Renal pelvis (tissue), 1 donor: ENCODE measurements at regions not wholly inside any gene's neighbourhood (a gene's known extent, or its start where the extent isn't known, plus 50 kb on each side); places are given as distances from the start of the nearest gene placed in this dataset.
"Not testable (repeated sequence)": the region's sequence is repeated elsewhere in the genome, so short reads cannot be mapped to it uniquely, and the experiment has no call there.

Experiments used
- DNase-seq: peaks from one replicate; pipeline ENCODE4 v3.0.0-alpha.2; 2013

- no peak for DNase-seq
These were observed 87.2 kb upstream of the IVNS1ABP start for GRCh38 chr1:185404291-185404690.

GRCh38 chr1:185402930-185403329 lies 85.9 kb upstream of the IVNS1ABP start:
- no peak for DNase-seq

- no peak for DNase-seq
These were observed 84.0 kb upstream of the IVNS1ABP start for GRCh38 chr1:185401019-185401418.

GRCh38 chr1:185400052-185400451 lies 83.0 kb upstream of the IVNS1ABP start:
- no peak for DNase-seq

GRCh38 chr1:185398599-185398998 lies 81.6 kb upstream of the IVNS1ABP start:
- DNase-seq = no peak

GRCh38 chr1:185398022-185398421 lies 81.0 kb upstream of the IVNS1ABP start:
- no peak for DNase-seq

- no peak for DNase-seq
These were observed 80.1 kb upstream of the IVNS1ABP start for GRCh38 chr1:185397183-185397582.

- DNase-seq = no peak
These were observed 79.1 kb upstream of the IVNS1ABP start for GRCh38 chr1:185396126-185396525.

GRCh38 chr1:185393815-185394214 lies 76.8 kb upstream of the IVNS1ABP start:
- peak; percentile 31 for DNase-seq

- DNase-seq = no peak
These were observed 76.2 kb upstream of the IVNS1ABP start for GRCh38 chr1:185393205-185393604.

- no peak for DNase-seq
These were observed 71.8 kb upstream of the IVNS1ABP start for GRCh38 chr1:185388815-185389214.

GRCh38 chr1:185388346-185388745 lies 71.3 kb upstream of the IVNS1ABP start:
- DNase-seq = no peak

GRCh38 chr1:185385991-185386390 lies 68.9 kb upstream of the IVNS1ABP start:
- DNase-seq = no peak

- DNase-seq = not testable (repeated sequence)
These were observed 66.8 kb upstream of the IVNS1ABP start for GRCh38 chr1:185383805-185384204.

GRCh38 chr1:185377831-185378230 lies 60.8 kb upstream of the IVNS1ABP start:
- DNase-seq = no peak

GRCh38 chr1:185376840-185377635 lies 60.0 kb upstream of the IVNS1ABP start:
- no peak for DNase-seq

- no peak for DNase-seq
These were observed 59.2 kb upstream of the IVNS1ABP start for GRCh38 chr1:185376288-185376687.

- no peak for DNase-seq
These were observed 58.5 kb upstream of the IVNS1ABP start for GRCh38 chr1:185375583-185375982.

- DNase-seq = no peak
These were observed 56.9 kb upstream of the IVNS1ABP start for GRCh38 chr1:185373813-185374529.

- DNase-seq = no peak
These were observed 52.7 kb upstream of the IVNS1ABP start for GRCh38 chr1:185369786-185370185.

- DNase-seq = no peak
These were observed 52.0 kb upstream of the IVNS1ABP start for GRCh38 chr1:185368913-185369491.

GRCh38 chr1:185368313-185368855 lies 51.3 kb upstream of the IVNS1ABP start:
- DNase-seq = no peak

- no peak for DNase-seq
These were observed 50.2 kb upstream of the IVNS1ABP start for GRCh38 chr1:185367218-185367617.
